Sigmoid colon (tissue), 4 donors: ENCODE measurements at regions not wholly inside any gene's neighbourhood (a gene's known extent, or its start where the extent isn't known, plus 50 kb on each side); places are given as distances from the start of the nearest gene placed in this dataset.

Source experiments
- EP300 ChIP-seq, 4 donors: sonication (generic); formaldehyde crosslinking; IDR thresholded peaks; one replicate each; pipeline ENCODE4 v1.6.1; 2017; ENCODE audit warnings: antibody characterized with exemption in 4 of 4
- TF ChIP-seq, protein P1 (sequence below), 4 experiments: fragments of 450-650 bp in 3 of 4; fragments of 200-600 bp in 1 of 4; IDR thresholded peaks; one replicate each; pipeline ENCODE4 v1.5.1; 2016 to 2019; ENCODE audit warnings: antibody characterized with exemption in 4 of 4, mild to moderate bottlenecking in 3 of 4, moderate library complexity in 2 of 4

DNA sequence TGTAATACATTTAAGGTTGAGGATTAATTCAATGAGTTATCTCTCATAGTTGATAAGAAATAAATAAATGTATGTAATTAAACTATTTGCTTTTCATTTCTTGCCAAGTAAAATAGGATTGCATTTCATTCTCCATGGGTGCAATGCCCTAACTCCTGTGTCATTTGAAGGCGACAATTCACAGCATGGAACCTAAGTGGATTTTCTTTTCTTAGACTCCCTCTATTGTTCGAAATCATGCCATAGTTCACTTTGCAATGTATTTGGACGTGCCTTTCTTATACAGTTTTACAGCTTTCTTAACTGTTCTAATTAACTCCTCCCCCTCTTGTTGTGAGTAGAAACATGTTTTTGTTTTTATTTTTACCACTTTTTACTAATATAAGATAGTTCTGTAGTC is 263.0 kb downstream of the B3GLCT start:
- TF ChIP-seq EP300 (IDR thresholded peaks at IDR 0.05), result no peak
- TF ChIP-seq, protein P1, sequence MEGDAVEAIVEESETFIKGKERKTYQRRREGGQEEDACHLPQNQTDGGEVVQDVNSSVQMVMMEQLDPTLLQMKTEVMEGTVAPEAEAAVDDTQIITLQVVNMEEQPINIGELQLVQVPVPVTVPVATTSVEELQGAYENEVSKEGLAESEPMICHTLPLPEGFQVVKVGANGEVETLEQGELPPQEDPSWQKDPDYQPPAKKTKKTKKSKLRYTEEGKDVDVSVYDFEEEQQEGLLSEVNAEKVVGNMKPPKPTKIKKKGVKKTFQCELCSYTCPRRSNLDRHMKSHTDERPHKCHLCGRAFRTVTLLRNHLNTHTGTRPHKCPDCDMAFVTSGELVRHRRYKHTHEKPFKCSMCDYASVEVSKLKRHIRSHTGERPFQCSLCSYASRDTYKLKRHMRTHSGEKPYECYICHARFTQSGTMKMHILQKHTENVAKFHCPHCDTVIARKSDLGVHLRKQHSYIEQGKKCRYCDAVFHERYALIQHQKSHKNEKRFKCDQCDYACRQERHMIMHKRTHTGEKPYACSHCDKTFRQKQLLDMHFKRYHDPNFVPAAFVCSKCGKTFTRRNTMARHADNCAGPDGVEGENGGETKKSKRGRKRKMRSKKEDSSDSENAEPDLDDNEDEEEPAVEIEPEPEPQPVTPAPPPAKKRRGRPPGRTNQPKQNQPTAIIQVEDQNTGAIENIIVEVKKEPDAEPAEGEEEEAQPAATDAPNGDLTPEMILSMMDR (IDR thresholded peaks at IDR 0.05), result no peak
